ENCODE measurements at regions not wholly inside any gene's neighbourhood (a gene's known extent, or its start where the extent isn't known, plus 50 kb on each side); places are given as distances from the start of the nearest gene placed in this dataset.

GRCh38 chr4:12411072-12411471 is 982.4 kb upstream of the HS3ST1 start:
- TF ChIP-seq ATF6 (CRISPR knock-in tag; IDR thresholded peaks at IDR 0.05), result no peak
- no peak for TF ChIP-seq MAZ (CRISPR knock-in tag; conservative IDR thresholded peaks at IDR 0.05 in 1 of 2, IDR thresholded peaks at IDR 0.05 in 1 of 2)
- no peak for TF ChIP-seq KDM1A (IDR thresholded peaks at IDR 0.05)
- no peak for TF ChIP-seq ZNF12 (CRISPR knock-in tag; IDR thresholded peaks at IDR 0.05)
- no peak for TF ChIP-seq CTCF (IDR thresholded peaks at IDR 0.05 in 2 of 3, conservative IDR thresholded peaks at IDR 0.05 in 1 of 3; ENCODE audit: insufficient read depth in 2 of 3, low read depth in 1 of 3, low read length in 3 of 3)
- no peak for TF ChIP-seq TEAD1 (CRISPR knock-in tag; IDR thresholded peaks at IDR 0.05)

All from K562 (cell line).